ENCODE measurements at regions not wholly inside any gene's neighbourhood (a gene's known extent, or its start where the extent isn't known, plus 50 kb on each side); places are given as distances from the start of the nearest gene placed in this dataset.

GRCh38 chr5:91707521-91707841 lies 324.4 kb upstream of the ARRDC3 start:
- no peak for TF ChIP-seq CTCF (conservative IDR thresholded peaks at IDR 0.05 in 1 of 2, IDR thresholded peaks at IDR 0.05 in 1 of 2; ENCODE audit: extremely low read depth in 1 of 2, insufficient read depth in 1 of 2, low read depth in 1 of 2, low read length in 2 of 2)
- no peak for TF ChIP-seq EZH2 (IDR thresholded peaks at IDR 0.05; ENCODE audit: borderline replicate concordance, low read length)
